MM.1S (cell line): ENCODE measurements at regions not wholly inside any gene's neighbourhood (a gene's known extent, or its start where the extent isn't known, plus 50 kb on each side); places are given as distances from the start of the nearest gene placed in this dataset.

Experiments used
- DNase-seq: peaks from one replicate; pipeline ENCODE4 v3.0.0-alpha.2; 2015
- H2AFZ ChIP-seq: fragments of 300-600 bp; sonication (generic); 2 replicates; pipeline ENCODE4 v1.6.0; 2016; ENCODE audit warnings: antibody characterized with exemption, low read length
- H3F3A ChIP-seq: fragments of 300-600 bp; sonication (generic); 2 replicates; pipeline ENCODE4 v1.6.1; 2016; ENCODE audit warnings: mild to moderate bottlenecking, antibody characterized with exemption, low read length, moderate library complexity, mixed read lengths; ENCODE audit not compliant: insufficient read depth
- H3K27ac ChIP-seq: fragments of 300-600 bp; sonication (generic); 2 replicates; pipeline ENCODE4 v1.5.1; 2016; ENCODE audit warnings: mild to moderate bottlenecking, low read length
- H3K27me3 ChIP-seq: fragments of 300-600 bp; sonication (generic); replicated peaks from 2 replicates; pipeline ENCODE4 v1.6.0; 2016; ENCODE audit warnings: low read length; ENCODE audit not compliant: insufficient read depth
- H3K36me3 ChIP-seq: fragments of 300-600 bp; sonication (generic); replicated peaks from 2 replicates; pipeline ENCODE4 v1.6.1; 2016; ENCODE audit warnings: mild to moderate bottlenecking, low read length, mixed read lengths; ENCODE audit not compliant: insufficient read depth
- H3K4me1 ChIP-seq: fragments of 300-600 bp; sonication (generic); 2 replicates; pipeline ENCODE4 v1.6.1; 2016; ENCODE audit warnings: low read length, mixed read lengths
- H3K4me2 ChIP-seq: fragments of 300-600 bp; sonication (generic); 2 replicates; pipeline ENCODE4 v1.6.0; 2016; ENCODE audit warnings: low read depth, low read length
- H3K4me3 ChIP-seq: fragments of 300-600 bp; sonication (generic); 2 replicates; pipeline ENCODE4 v1.5.1; 2016; ENCODE audit warnings: low read length, mixed read lengths
- H3K79me2 ChIP-seq: fragments of 300-600 bp; sonication (generic); 2 replicates; pipeline ENCODE4 v1.6.1; 2016; ENCODE audit warnings: mixed run types, low read length, mixed read lengths
- H3K9ac ChIP-seq: fragments of 300-600 bp; sonication (generic); 2 replicates; pipeline ENCODE4 v1.6.1; 2016; ENCODE audit warnings: low read length, mixed read lengths
- H3K9me2 ChIP-seq: fragments of 300-600 bp; sonication (generic); replicated peaks from 2 replicates; pipeline ENCODE4 v1.6.1; 2016; ENCODE audit warnings: mild to moderate bottlenecking, low read length, mixed read lengths; ENCODE audit not compliant: insufficient read depth
- H3K9me3 ChIP-seq: fragments of 300-600 bp; sonication (generic); replicated peaks from 2 replicates; pipeline ENCODE4 v1.6.1; 2016; ENCODE audit warnings: mild to moderate bottlenecking, low read length, mixed read lengths; ENCODE audit not compliant: insufficient read depth
- H4K20me1 ChIP-seq: fragments of 300-600 bp; sonication (generic); 2 replicates; pipeline ENCODE4 v1.6.1; 2016; ENCODE audit warnings: mild to moderate bottlenecking, low read length, moderate library complexity, mixed read lengths; ENCODE audit not compliant: insufficient read depth
- EZH2 ChIP-seq: fragments of 300-600 bp; sonication (generic); optimal IDR thresholded peaks from 2 replicates; pipeline ENCODE3; 2017; ENCODE audit warnings: low read depth, mild to moderate bottlenecking, antibody characterized with exemption, low read length, mixed read lengths
- EZH2phosphoT487 ChIP-seq: fragments of 300-600 bp; sonication (generic); IDR thresholded peaks from 2 replicates; pipeline ENCODE4 v1.6.1; 2018; ENCODE audit warnings: antibody characterized with exemption, low read length
- TF ChIP-seq, protein P1 (sequence below): fragments of 300-600 bp; sonication (generic); IDR thresholded peaks from 2 replicates; pipeline ENCODE4 v1.5.1; 2016; ENCODE audit warnings: antibody characterized with exemption, low read length, mixed read lengths

DNA sequence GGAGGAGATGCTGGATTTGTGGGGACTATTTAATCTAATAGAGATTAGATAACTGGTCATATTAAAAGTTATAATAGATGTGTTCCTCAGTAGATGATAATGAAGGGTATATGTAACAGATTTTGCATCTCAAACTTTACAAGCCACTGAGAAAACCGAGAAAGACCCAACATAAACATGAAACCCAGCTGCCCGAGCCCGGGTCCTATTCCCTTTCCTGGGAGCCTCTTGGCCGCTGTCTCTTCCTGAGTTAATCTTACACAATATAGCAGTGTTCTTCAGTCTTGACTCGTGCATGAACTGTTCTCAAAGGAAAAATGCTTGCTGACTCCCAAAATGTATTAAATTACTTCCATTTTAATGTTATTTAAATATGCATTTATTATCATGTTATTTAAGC is 94.5 kb downstream of the COPS8 start:
- Histone ChIP-seq H3F3A (no peaks in the 10 kb centered on the region), H3K4me1 (no peaks in the 10 kb centered on the region), H3K4me2 (no peak overlapping the region), H3K9me2 (no peaks in the 10 kb centered on the region), H3K27ac (no peak overlapping the region), H3K9ac (no peak overlapping the region), H3K27me3 (no peaks in the 10 kb centered on the region), H2AFZ (no peak overlapping the region), H3K79me2 (no peaks in the 10 kb centered on the region), H3K4me3 (no peak overlapping the region), H3K36me3 (no peaks in the 10 kb centered on the region), H3K9me3 (no peaks in the 10 kb centered on the region), H4K20me1 (no peaks in the 10 kb centered on the region)
- TF ChIP-seq, protein P1, sequence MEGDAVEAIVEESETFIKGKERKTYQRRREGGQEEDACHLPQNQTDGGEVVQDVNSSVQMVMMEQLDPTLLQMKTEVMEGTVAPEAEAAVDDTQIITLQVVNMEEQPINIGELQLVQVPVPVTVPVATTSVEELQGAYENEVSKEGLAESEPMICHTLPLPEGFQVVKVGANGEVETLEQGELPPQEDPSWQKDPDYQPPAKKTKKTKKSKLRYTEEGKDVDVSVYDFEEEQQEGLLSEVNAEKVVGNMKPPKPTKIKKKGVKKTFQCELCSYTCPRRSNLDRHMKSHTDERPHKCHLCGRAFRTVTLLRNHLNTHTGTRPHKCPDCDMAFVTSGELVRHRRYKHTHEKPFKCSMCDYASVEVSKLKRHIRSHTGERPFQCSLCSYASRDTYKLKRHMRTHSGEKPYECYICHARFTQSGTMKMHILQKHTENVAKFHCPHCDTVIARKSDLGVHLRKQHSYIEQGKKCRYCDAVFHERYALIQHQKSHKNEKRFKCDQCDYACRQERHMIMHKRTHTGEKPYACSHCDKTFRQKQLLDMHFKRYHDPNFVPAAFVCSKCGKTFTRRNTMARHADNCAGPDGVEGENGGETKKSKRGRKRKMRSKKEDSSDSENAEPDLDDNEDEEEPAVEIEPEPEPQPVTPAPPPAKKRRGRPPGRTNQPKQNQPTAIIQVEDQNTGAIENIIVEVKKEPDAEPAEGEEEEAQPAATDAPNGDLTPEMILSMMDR: no peak
- TF ChIP-seq EZH2 (no peak), EZH2phosphoT487 (no peak)
- DNase-seq: no peak

DNA sequence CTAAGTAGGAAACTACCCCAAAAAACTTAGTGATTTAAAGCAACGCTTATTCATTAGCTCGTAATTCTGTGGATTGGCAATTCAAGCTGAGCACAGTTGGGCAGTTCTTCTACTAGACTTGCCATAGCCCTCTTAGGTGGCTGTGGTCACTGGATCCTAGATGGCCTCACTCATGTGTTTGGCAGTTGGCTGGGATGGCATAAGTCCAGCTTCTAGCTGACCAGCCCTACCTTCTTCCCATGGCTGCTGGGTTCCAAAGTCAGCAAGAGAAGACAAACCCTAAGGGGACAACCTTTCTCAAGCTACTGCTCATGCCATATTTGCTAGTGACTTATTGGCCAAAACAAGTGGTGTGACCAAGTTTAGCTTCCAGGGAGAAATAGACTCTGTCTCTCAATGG is 95.3 kb downstream of the COPS8 start:
- Histone ChIP-seq H3F3A (no peaks in the 10 kb centered on the region), H3K4me1 (no peaks in the 10 kb centered on the region), H3K4me3 (no peak overlapping the region), H3K9me2 (no peaks in the 10 kb centered on the region), H3K36me3 (no peaks in the 10 kb centered on the region), H3K4me2 (no peak overlapping the region), H3K9ac (no peak overlapping the region), H3K79me2 (no peaks in the 10 kb centered on the region), H2AFZ (no peak overlapping the region), H3K27ac (no peak overlapping the region), H3K27me3 (no peaks in the 10 kb centered on the region), H3K9me3 (no peaks in the 10 kb centered on the region), H4K20me1 (no peaks in the 10 kb centered on the region)
- no peak for DNase-seq
- TF ChIP-seq, protein P1: no peak
- TF ChIP-seq EZH2phosphoT487 (no peak), EZH2 (no peak)

DNA sequence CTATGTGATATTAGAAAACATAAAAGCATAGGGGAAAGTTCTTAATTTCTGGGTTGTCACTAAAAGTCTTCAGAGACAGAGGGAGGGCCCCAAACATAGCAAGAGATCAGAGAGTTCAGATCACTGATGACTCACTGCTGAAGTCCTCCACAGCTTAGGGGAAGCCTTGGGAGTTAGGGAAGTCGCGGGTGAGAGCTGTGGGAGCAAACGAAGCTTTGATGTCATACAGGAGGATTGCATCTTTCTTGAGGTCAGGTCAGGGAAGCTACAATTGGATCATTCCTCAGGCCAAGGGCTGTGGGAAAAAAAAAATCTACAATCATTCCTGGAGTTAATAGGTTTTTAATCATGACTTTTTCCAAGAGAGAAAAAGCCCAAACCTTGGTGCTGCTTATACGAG is 96.2 kb downstream of the COPS8 start:
- no peaks in the 10 kb centered on the region for H3K4me1 ChIP-seq
- H3K4me2 ChIP-seq: no peak overlapping the region
- no peaks in the 10 kb centered on the region for H3K9me3 ChIP-seq
- H3K27ac ChIP-seq: no peak overlapping the region
- H3K4me3 ChIP-seq: no peak overlapping the region
- no peaks in the 10 kb centered on the region for H3K36me3 ChIP-seq
- DNase-seq: no peak
- H3K9ac ChIP-seq: no peak overlapping the region
- no peaks in the 10 kb centered on the region for H3K27me3 ChIP-seq
- H3K79me2 ChIP-seq: no peaks in the 10 kb centered on the region
- no peak for TF ChIP-seq EZH2phosphoT487
- no peak for TF ChIP-seq EZH2
- TF ChIP-seq, protein P1: no peak
- H2AFZ ChIP-seq: no peak overlapping the region
- H3K9me2 ChIP-seq: no peaks in the 10 kb centered on the region
- no peaks in the 10 kb centered on the region for H3F3A ChIP-seq
- H4K20me1 ChIP-seq: no peaks in the 10 kb centered on the region
